ENCODE measurements at regions not wholly inside any gene's neighbourhood (a gene's known extent, or its start where the extent isn't known, plus 50 kb on each side); places are given as distances from the start of the nearest gene placed in this dataset.

GRCh38 chr5:34547300-34548085 lies 108.6 kb upstream of the RAI14 start:
- no peak for TF ChIP-seq CTCF (conservative IDR thresholded peaks at IDR 0.05)
- DNase-seq (ENCODE audit: low read depth, low spot score) = no peak
- peaks cover 17% of the 10 kb centered on the region for H3K9me3 Mint-ChIP-seq
- H3K27ac Mint-ChIP-seq (ENCODE audit: unreplicated experiment) = peak overlapping the region; percentile 15
- no peaks in the 10 kb centered on the region for H3K27me3 Mint-ChIP-seq (ENCODE audit: low read depth)
- H3K4me1 Mint-ChIP-seq = peaks cover 3% of the 10 kb centered on the region
- peaks cover 12% of the 10 kb centered on the region for H3K36me3 Mint-ChIP-seq (ENCODE audit: low read depth)
- no peak overlapping the region for H3K4me3 Mint-ChIP-seq

GRCh38 chr5:34548086-34548403 lies 108.1 kb upstream of the RAI14 start:
- Mint-ChIP-seq H3K27me3 (ENCODE audit: low read depth) (no peaks in the 10 kb centered on the region), H3K27ac (ENCODE audit: unreplicated experiment) (peak overlapping the region; percentile 15), H3K9me3 (peaks cover 17% of the 10 kb centered on the region), H3K4me3 (no peak overlapping the region), H3K36me3 (ENCODE audit: low read depth) (peaks cover 12% of the 10 kb centered on the region), H3K4me1 (peaks cover 3% of the 10 kb centered on the region)
- no peak for TF ChIP-seq CTCF (conservative IDR thresholded peaks at IDR 0.05)
- DNase-seq (ENCODE audit: low read depth, low spot score) = no peak

GRCh38 chr5:34550247-34550646 lies 105.9 kb upstream of the RAI14 start:
- Mint-ChIP-seq H3K4me1 (peaks cover 3% of the 10 kb centered on the region), H3K4me3 (no peak overlapping the region), H3K9me3 (peaks cover 10% of the 10 kb centered on the region), H3K27ac (ENCODE audit: unreplicated experiment) (no peak overlapping the region), H3K27me3 (ENCODE audit: low read depth) (no peaks in the 10 kb centered on the region), H3K36me3 (ENCODE audit: low read depth) (peaks cover 10% of the 10 kb centered on the region)
- no peak for DNase-seq (ENCODE audit: low read depth, low spot score)
- no peak for TF ChIP-seq CTCF (conservative IDR thresholded peaks at IDR 0.05)

- H3K4me1 Mint-ChIP-seq = peaks cover 3% of the 10 kb centered on the region
- H3K27me3 Mint-ChIP-seq (ENCODE audit: low read depth) = peaks cover 2% of the 10 kb centered on the region
- no peak for TF ChIP-seq CTCF (conservative IDR thresholded peaks at IDR 0.05)
- H3K36me3 Mint-ChIP-seq (ENCODE audit: low read depth) = peaks cover 9% of the 10 kb centered on the region
- no peak overlapping the region for H3K4me3 Mint-ChIP-seq
- DNase-seq (ENCODE audit: low read depth, low spot score) = no peak
- peaks cover 9% of the 10 kb centered on the region for H3K9me3 Mint-ChIP-seq
- no peak overlapping the region for H3K27ac Mint-ChIP-seq (ENCODE audit: unreplicated experiment)
Measured at GRCh38 chr5:34550964-34551363, 105.2 kb upstream of the RAI14 start.

GRCh38 chr5:34551911-34552433 lies 104.2 kb upstream of the RAI14 start:
- DNase-seq (ENCODE audit: low read depth, low spot score) = no peak
- TF ChIP-seq CTCF (conservative IDR thresholded peaks at IDR 0.05) = no peak
- peaks cover 2% of the 10 kb centered on the region for H3K27me3 Mint-ChIP-seq (ENCODE audit: low read depth)
- H3K27ac Mint-ChIP-seq (ENCODE audit: unreplicated experiment) = no peak overlapping the region
- H3K36me3 Mint-ChIP-seq (ENCODE audit: low read depth) = peaks cover 4% of the 10 kb centered on the region
- peaks cover 3% of the 10 kb centered on the region for H3K9me3 Mint-ChIP-seq
- peaks cover 3% of the 10 kb centered on the region for H3K4me1 Mint-ChIP-seq
- H3K4me3 Mint-ChIP-seq = no peak overlapping the region

Measured in neural crest cell (in vitro differentiated cells).